Activated naive CD4-positive, alpha-beta T cell treated with anti-CD3 and anti-CD28 coated beads, Interleukin-2, amount 10 ng/mL, durations not matched to agents 7 days and 5 days (primary cell): ENCODE measurements at regions not wholly inside any gene's neighbourhood (a gene's known extent, or its start where the extent isn't known, plus 50 kb on each side); places are given as distances from the start of the nearest gene placed in this dataset.

Experiments
- CTCF ChIA-PET: fragments of 350-600 bp; sonication (Branson Sonifier 250); formaldehyde crosslinking; loops from one replicate; lab custom pipeline; 2021; ENCODE audit warnings: antibody characterized with exemption; lab: Charles Lee
- DNase-seq: peaks from one replicate; pipeline ENCODE4 v3.0.0-alpha.2; 2020
- H3K27ac Mint-ChIP-seq: one replicate; pipeline ENCODE4 v1.8.0; 2021; ENCODE audit warnings: mild to moderate bottlenecking, moderate library complexity, mixed read lengths
- H3K27me3 Mint-ChIP-seq: one replicate; pipeline ENCODE4 v1.8.0; 2021; ENCODE audit warnings: mild to moderate bottlenecking, mixed read lengths
- H3K36me3 Mint-ChIP-seq: one replicate; pipeline ENCODE4 v1.8.0; 2021; ENCODE audit warnings: mixed read lengths
- H3K4me1 Mint-ChIP-seq: one replicate; pipeline ENCODE4 v1.8.0; 2021; ENCODE audit warnings: mixed read lengths
- H3K4me3 Mint-ChIP-seq: one replicate; pipeline ENCODE4 v1.8.0; 2021; ENCODE audit warnings: mild to moderate bottlenecking, moderate library complexity, mixed read lengths
- H3K9me3 Mint-ChIP-seq: one replicate; pipeline ENCODE4 v1.8.0; 2021; ENCODE audit warnings: mixed read lengths

- Mint-ChIP-seq H3K4me1 (no peaks in the 10 kb centered on the region), H3K36me3 (no peaks in the 10 kb centered on the region), H3K27ac (no peak overlapping the region), H3K27me3 (peaks cover 4% of the 10 kb centered on the region), H3K9me3 (peaks cover 8% of the 10 kb centered on the region), H3K4me3 (no peak overlapping the region)
- CTCF ChIA-PET, result no interaction called here
- no peak for DNase-seq
Observed at GRCh38 chr20:52731093-52731492, 241.1 kb upstream of the TSHZ2 start.

DNA sequence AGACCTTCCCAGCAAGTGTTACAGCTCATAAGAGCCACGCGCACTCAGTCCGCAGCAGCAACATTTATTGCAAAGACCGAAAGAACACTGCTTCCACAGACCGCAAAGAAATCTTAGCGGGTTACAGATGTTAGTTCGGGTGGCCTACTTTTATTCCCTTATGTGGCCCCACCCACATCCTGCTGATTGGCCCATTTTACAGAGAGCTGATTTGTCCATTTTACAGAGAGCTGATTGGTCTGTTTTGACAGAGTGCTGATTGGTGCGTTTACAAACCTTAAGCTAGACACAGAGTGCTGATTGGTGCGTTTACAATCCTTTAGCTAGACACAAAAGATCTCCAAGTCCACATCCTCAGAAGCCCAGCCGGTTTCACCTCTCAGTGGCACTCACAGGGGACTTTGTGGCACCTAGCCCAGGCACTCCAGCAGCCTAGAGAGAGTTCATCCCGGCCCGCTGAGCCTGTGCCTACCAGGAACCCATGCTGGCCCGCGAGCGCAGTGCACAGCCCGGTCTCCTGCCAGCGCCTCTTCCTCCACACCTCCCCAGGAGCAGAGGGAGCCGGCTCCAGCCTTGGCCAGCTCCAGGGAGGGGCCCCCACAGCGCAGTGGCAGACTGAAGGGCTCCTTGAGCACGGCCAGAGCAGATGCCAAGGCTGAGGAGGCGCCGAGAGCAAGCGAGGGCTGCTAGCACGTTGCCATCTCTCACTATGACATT lies 244.3 kb upstream of the TSHZ2 start:
- no peaks in the 10 kb centered on the region for H3K36me3 Mint-ChIP-seq
- no peaks in the 10 kb centered on the region for H3K4me1 Mint-ChIP-seq
- H3K27ac Mint-ChIP-seq, result no peak overlapping the region
- DNase-seq, result no peak
- H3K4me3 Mint-ChIP-seq, result no peak overlapping the region
- H3K27me3 Mint-ChIP-seq, result peaks cover 4% of the 10 kb centered on the region
- CTCF ChIA-PET, result no interaction called here
- H3K9me3 Mint-ChIP-seq, result peaks cover 8% of the 10 kb centered on the region

- H3K27ac Mint-ChIP-seq, result no peak overlapping the region
- DNase-seq, result no peak
- H3K4me3 Mint-ChIP-seq, result no peak overlapping the region
- CTCF ChIA-PET, result no interaction called here
- H3K9me3 Mint-ChIP-seq, result no peaks in the 10 kb centered on the region
- no peaks in the 10 kb centered on the region for H3K36me3 Mint-ChIP-seq
- H3K4me1 Mint-ChIP-seq, result no peaks in the 10 kb centered on the region
- H3K27me3 Mint-ChIP-seq, result no peaks in the 10 kb centered on the region
Observed at GRCh38 chr20:52724541-52724940, 247.6 kb upstream of the TSHZ2 start.

GRCh38 chr20:52722926-52723688 lies 249.1 kb upstream of the TSHZ2 start:
- CTCF ChIA-PET, result no interaction called here
- no peaks in the 10 kb centered on the region for H3K36me3 Mint-ChIP-seq
- no peak overlapping the region for H3K4me3 Mint-ChIP-seq
- H3K27ac Mint-ChIP-seq, result no peak overlapping the region
- DNase-seq, result no peak
- no peaks in the 10 kb centered on the region for H3K4me1 Mint-ChIP-seq
- H3K27me3 Mint-ChIP-seq, result no peaks in the 10 kb centered on the region
- H3K9me3 Mint-ChIP-seq, result no peaks in the 10 kb centered on the region

DNA sequence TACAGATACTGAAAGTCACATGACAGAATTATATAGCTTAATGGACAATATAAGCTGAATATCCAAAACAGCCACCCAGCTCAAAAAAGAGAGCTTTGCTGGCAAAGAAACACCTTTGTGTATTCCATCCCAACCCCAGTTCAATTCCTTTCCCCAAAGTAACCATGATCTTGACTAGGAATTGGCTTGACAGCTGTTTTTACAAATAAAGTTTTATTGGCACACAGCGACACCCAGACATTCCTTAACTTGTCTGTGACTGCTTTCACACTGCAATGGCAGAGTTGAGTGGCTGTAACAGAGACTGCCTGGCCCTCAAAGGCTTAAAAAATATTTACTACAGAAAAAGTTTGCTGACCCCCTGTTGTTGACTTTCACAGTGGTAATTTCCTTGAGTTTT lies 264.0 kb upstream of the TSHZ2 start:
- H3K9me3 Mint-ChIP-seq, result no peaks in the 10 kb centered on the region
- no peaks in the 10 kb centered on the region for H3K27me3 Mint-ChIP-seq
- H3K36me3 Mint-ChIP-seq, result no peaks in the 10 kb centered on the region
- no peaks in the 10 kb centered on the region for H3K4me1 Mint-ChIP-seq
- CTCF ChIA-PET, result interaction anchor here (0.6 kb wide), 1 partner anchor 175 kb away, joined by 3 read pairs; no protein-coding TSS in a partner anchor
- no peak overlapping the region for H3K4me3 Mint-ChIP-seq
- no peak overlapping the region for H3K27ac Mint-ChIP-seq
- DNase-seq, result no peak

GRCh38 chr20:52704553-52704952 lies 267.6 kb upstream of the TSHZ2 start:
- Mint-ChIP-seq H3K9me3 (no peaks in the 10 kb centered on the region), H3K4me1 (no peaks in the 10 kb centered on the region), H3K27me3 (no peaks in the 10 kb centered on the region), H3K27ac (no peak overlapping the region), H3K4me3 (no peak overlapping the region), H3K36me3 (no peaks in the 10 kb centered on the region)
- CTCF ChIA-PET, result no interaction called here
- no peak for DNase-seq

GRCh38 chr20:52688345-52688744 lies 283.8 kb upstream of the TSHZ2 start:
- H3K4me1 Mint-ChIP-seq, result no peaks in the 10 kb centered on the region
- no peak for DNase-seq
- H3K36me3 Mint-ChIP-seq, result no peaks in the 10 kb centered on the region
- H3K27ac Mint-ChIP-seq, result no peak overlapping the region
- no peak overlapping the region for H3K4me3 Mint-ChIP-seq
- H3K9me3 Mint-ChIP-seq, result peaks cover 4% of the 10 kb centered on the region
- H3K27me3 Mint-ChIP-seq, result peaks cover 3% of the 10 kb centered on the region
- CTCF ChIA-PET, result interaction anchor here (0.6 kb wide), 1 partner anchor 1102 kb away, joined by 3 read pairs; no protein-coding TSS in a partner anchor

DNA sequence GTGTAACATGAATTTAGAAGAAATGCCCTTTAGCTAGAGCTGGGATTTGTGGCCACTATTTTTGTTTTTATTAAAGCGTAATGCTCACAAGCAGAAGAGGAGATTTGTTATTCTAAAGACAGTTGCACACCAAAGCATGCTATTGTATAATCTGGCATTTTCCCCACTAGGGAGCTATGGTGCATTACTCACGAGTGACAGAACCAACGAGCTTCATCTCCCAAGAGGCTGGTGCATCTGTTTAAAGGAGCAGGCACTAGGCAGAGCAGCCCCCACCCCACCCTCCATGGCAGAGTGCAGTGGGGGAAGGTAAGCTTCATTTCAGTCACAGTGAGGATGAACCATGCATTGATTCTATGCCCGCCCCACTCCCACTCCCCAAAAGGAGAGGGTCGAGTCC lies 287.3 kb upstream of the TSHZ2 start:
- CTCF ChIA-PET, result no interaction called here
- Mint-ChIP-seq H3K27me3 (peaks cover under 1% of the 10 kb centered on the region), H3K4me1 (no peaks in the 10 kb centered on the region), H3K4me3 (no peak overlapping the region), H3K9me3 (peaks cover 4% of the 10 kb centered on the region), H3K27ac (no peak overlapping the region), H3K36me3 (no peaks in the 10 kb centered on the region)
- DNase-seq, result no peak

DNA sequence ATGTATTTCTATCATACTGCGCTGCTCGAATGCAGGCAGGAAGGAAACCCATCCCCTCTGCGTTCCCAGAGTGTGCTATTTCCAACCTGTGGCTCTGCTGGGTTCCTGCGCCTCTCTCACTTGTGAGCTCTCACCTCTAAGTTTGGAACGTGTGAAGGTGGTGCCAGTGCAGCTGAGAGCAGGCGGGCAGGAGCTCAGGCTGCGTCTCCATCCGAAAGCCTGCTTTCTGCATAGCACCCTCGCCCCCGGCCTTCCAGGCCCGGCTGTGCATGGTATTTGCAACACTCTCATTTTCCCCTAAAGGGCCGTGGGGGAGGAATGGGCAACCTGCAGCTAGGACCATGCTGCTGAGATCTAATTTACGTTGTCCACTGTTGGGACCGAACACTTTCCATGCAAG lies 288.0 kb upstream of the TSHZ2 start:
- Mint-ChIP-seq H3K27me3 (no peaks in the 10 kb centered on the region), H3K4me3 (no peak overlapping the region), H3K36me3 (no peaks in the 10 kb centered on the region), H3K4me1 (no peaks in the 10 kb centered on the region), H3K9me3 (peaks cover 4% of the 10 kb centered on the region), H3K27ac (no peak overlapping the region)
- DNase-seq, result no peak
- CTCF ChIA-PET, result no interaction called here

DNA sequence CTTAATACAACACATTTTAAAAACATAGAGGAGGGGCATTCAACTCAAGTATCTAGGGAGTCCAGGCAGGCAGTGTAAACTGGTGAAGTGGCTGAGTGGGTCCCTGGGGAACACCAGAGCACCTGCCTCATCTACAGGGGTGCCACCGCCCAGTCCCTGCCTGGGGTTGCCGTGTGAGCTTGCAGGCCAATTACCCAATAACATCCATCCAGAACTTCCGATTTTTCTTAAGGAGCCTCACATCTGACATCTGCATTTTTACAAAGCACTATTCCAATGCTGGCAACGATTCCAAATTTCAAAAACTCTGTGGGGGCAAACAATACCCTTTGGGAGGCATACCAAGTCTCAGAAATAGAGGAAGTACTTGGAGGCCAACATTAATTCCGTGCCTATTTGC lies 288.4 kb upstream of the TSHZ2 start:
- no peak for DNase-seq
- Mint-ChIP-seq H3K4me1 (no peaks in the 10 kb centered on the region), H3K27ac (no peak overlapping the region), H3K9me3 (peaks cover 4% of the 10 kb centered on the region), H3K27me3 (no peaks in the 10 kb centered on the region), H3K36me3 (no peaks in the 10 kb centered on the region), H3K4me3 (no peak overlapping the region)
- CTCF ChIA-PET, result no interaction called here

- no peak for DNase-seq
- Mint-ChIP-seq H3K27me3 (no peaks in the 10 kb centered on the region), H3K27ac (no peak overlapping the region), H3K9me3 (peaks cover 4% of the 10 kb centered on the region), H3K36me3 (no peaks in the 10 kb centered on the region), H3K4me3 (no peak overlapping the region), H3K4me1 (no peaks in the 10 kb centered on the region)
- CTCF ChIA-PET, result no interaction called here
Observed at GRCh38 chr20:52682237-52682636, 289.9 kb upstream of the TSHZ2 start.

GRCh38 chr20:52681288-52681687 lies 290.9 kb upstream of the TSHZ2 start:
- CTCF ChIA-PET, result no interaction called here
- Mint-ChIP-seq H3K27ac (no peak overlapping the region), H3K27me3 (no peaks in the 10 kb centered on the region), H3K4me1 (no peaks in the 10 kb centered on the region), H3K4me3 (no peak overlapping the region), H3K36me3 (no peaks in the 10 kb centered on the region), H3K9me3 (peaks cover 2% of the 10 kb centered on the region)
- no peak for DNase-seq

DNA sequence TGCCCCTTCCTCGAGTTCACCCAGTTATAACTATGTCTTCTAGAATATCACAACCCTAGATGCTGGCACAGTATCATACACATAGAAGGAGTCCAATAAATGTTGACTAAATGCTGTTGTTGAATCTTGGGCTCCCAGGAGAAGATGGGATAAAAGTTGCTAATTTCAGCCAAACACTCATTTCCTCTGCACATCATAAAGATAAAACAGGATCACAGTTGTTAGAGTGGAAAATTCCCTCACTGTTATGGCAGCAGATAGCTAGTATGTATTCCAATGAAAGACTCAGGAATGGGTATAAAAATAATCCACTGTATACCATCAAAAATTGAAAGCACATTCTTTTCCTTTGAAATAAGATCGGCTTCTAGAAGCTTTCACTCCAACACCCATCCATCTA lies 294.9 kb upstream of the TSHZ2 start:
- H3K4me1 Mint-ChIP-seq, result no peaks in the 10 kb centered on the region
- H3K4me3 Mint-ChIP-seq, result no peak overlapping the region
- H3K27ac Mint-ChIP-seq, result no peak overlapping the region
- CTCF ChIA-PET, result interaction anchor here (1.4 kb wide), 1 partner anchor 539 kb away, joined by 3 read pairs; no protein-coding TSS in a partner anchor
- H3K9me3 Mint-ChIP-seq, result no peaks in the 10 kb centered on the region
- H3K27me3 Mint-ChIP-seq, result no peaks in the 10 kb centered on the region
- DNase-seq, result no peak
- no peaks in the 10 kb centered on the region for H3K36me3 Mint-ChIP-seq

DNA sequence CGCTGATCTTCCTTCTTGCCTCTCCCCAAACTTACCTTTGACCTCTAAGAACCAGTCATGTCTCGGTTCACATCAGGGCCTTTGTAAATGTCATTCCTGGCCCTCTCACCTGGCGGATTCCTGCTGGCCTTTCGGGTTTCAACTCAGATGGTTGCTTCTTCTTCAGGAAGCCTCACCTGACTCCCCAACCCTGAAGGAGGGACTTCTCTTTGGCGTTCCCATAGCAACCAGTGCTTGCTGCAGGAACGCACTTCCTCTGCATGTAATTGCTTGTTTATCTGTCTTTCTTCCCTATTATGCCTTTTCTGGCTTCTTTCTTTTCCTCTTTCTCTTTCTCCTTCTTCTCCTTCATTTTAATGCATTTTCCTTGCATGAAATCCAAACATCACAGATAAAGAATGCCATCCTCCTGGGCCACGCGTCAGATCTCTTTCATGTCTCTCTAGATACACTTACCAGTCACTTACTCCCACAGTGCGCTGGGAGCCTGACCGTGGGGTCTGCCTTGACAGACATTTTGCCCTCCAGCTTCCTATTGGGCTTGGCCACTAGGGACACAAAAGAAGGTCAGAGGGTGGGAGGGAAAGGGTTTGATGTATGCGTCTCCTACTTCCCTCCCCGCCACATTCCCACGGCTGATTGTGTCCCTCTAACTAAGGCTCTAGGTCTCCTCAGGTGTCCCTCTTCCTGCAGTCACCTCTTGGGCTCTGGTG lies 295.7 kb upstream of the TSHZ2 start:
- Mint-ChIP-seq H3K4me3 (no peak overlapping the region), H3K9me3 (no peaks in the 10 kb centered on the region), H3K27me3 (no peaks in the 10 kb centered on the region), H3K36me3 (no peaks in the 10 kb centered on the region), H3K27ac (no peak overlapping the region), H3K4me1 (no peaks in the 10 kb centered on the region)
- no peak for DNase-seq
- CTCF ChIA-PET, result no interaction called here
